ENCODE measurements at regions not wholly inside any gene's neighbourhood (a gene's known extent, or its start where the extent isn't known, plus 50 kb on each side); places are given as distances from the start of the nearest gene placed in this dataset.

GRCh38 chr11:21896746-21897602 lies 295.9 kb upstream of the ANO5 start:
- no peak overlapping the region for H3K27ac Mint-ChIP-seq
- no peak for DNase-seq (ENCODE audit: extremely low spot score, unreplicated experiment)
- H3K9me3 Mint-ChIP-seq: no peaks in the 10 kb centered on the region
- no peaks in the 10 kb centered on the region for H3K36me3 Mint-ChIP-seq
- peaks cover 11% of the 10 kb centered on the region for H3K4me1 Mint-ChIP-seq (ENCODE audit: unreplicated experiment)
- TF ChIP-seq CTCF (conservative IDR thresholded peaks at IDR 0.05): no peak
- no peak overlapping the region for H3K4me3 Mint-ChIP-seq
- H3K27me3 Mint-ChIP-seq: no peaks in the 10 kb centered on the region

DNA sequence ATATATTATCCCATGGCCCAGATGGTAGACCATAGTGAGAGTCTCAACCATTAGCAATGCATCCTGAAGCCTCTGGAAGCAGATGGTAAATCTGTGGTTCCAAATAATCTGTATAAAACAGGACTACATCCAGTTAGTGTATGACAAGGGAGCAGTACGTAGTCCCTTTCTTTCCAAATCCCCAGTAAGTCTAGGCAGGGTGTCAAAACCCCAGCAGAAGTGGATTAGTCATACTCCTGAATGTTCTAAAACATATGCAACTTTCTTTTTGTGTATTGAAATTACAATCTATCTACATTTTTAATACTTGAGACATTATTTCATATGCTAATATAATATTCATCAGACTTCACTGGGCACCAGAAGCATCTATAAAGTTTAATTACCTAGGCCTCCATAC lies 295.1 kb upstream of the ANO5 start:
- TF ChIP-seq CTCF (conservative IDR thresholded peaks at IDR 0.05): no peak
- Mint-ChIP-seq H3K4me1 (ENCODE audit: unreplicated experiment) (peaks cover 7% of the 10 kb centered on the region), H3K27ac (no peak overlapping the region), H3K27me3 (no peaks in the 10 kb centered on the region), H3K36me3 (no peaks in the 10 kb centered on the region), H3K9me3 (no peaks in the 10 kb centered on the region), H3K4me3 (no peak overlapping the region)
- no peak for DNase-seq (ENCODE audit: extremely low spot score, unreplicated experiment)

GRCh38 chr11:21908211-21908610 lies 284.7 kb upstream of the ANO5 start:
- Mint-ChIP-seq H3K9me3 (no peaks in the 10 kb centered on the region), H3K4me1 (ENCODE audit: unreplicated experiment) (no peaks in the 10 kb centered on the region), H3K4me3 (no peak overlapping the region), H3K27me3 (peaks cover 2% of the 10 kb centered on the region), H3K36me3 (no peaks in the 10 kb centered on the region), H3K27ac (no peak overlapping the region)
- no peak for TF ChIP-seq CTCF (conservative IDR thresholded peaks at IDR 0.05)
- DNase-seq (ENCODE audit: extremely low spot score, unreplicated experiment): no peak

- Mint-ChIP-seq H3K36me3 (no peaks in the 10 kb centered on the region), H3K27ac (no peak overlapping the region), H3K9me3 (no peaks in the 10 kb centered on the region), H3K4me3 (no peak overlapping the region), H3K27me3 (peaks cover 2% of the 10 kb centered on the region), H3K4me1 (ENCODE audit: unreplicated experiment) (no peaks in the 10 kb centered on the region)
- no peak for TF ChIP-seq CTCF (conservative IDR thresholded peaks at IDR 0.05)
- no peak for DNase-seq (ENCODE audit: extremely low spot score, unreplicated experiment)
These were observed 283.7 kb upstream of the ANO5 start for GRCh38 chr11:21909145-21909544.

GRCh38 chr11:21911061-21911460 lies 281.8 kb upstream of the ANO5 start:
- Mint-ChIP-seq H3K27ac (no peak overlapping the region), H3K27me3 (peaks cover 2% of the 10 kb centered on the region), H3K4me3 (no peak overlapping the region), H3K9me3 (peaks cover 6% of the 10 kb centered on the region), H3K36me3 (no peaks in the 10 kb centered on the region), H3K4me1 (ENCODE audit: unreplicated experiment) (no peaks in the 10 kb centered on the region)
- TF ChIP-seq CTCF (conservative IDR thresholded peaks at IDR 0.05): no peak
- DNase-seq (ENCODE audit: extremely low spot score, unreplicated experiment): no peak
